ENCODE measurements at regions not wholly inside any gene's neighbourhood (a gene's known extent, or its start where the extent isn't known, plus 50 kb on each side); places are given as distances from the start of the nearest gene placed in this dataset.

- ChIA-PET POLR2A (no interaction called here), CTCF (no interaction called here)
- in situ Hi-C loops (cut with HindIII; ENCODE audit: low pct_unique_long_range_greater_than_20kb, low sequenced_read_pairs) = no loop called here
- no peak for DNase-seq (ENCODE audit: low read depth, low spot score)
- intact Hi-C loops (cut with micrococcal nuclease; ENCODE audit: unreplicated experiment) = no loop called here
- Histone ChIP-seq H3K27me3 (ENCODE audit: control insufficient read depth, insufficient read depth, low read length) (no peaks in the 10 kb centered on the region), H3K9me3 (ENCODE audit: control insufficient read depth, insufficient read depth, low read depth, low read length) (no peaks in the 10 kb centered on the region), H3K27ac (ENCODE audit: low read length) (no peak overlapping the region), H3K36me3 (ENCODE audit: control insufficient read depth, insufficient read depth, low read length) (no peaks in the 10 kb centered on the region), H3K4me1 (ENCODE audit: control insufficient read depth, insufficient read depth, low read length) (no peaks in the 10 kb centered on the region), H3K4me3 (ENCODE audit: low read depth in 2 of 2, low read length in 2 of 2) (no peak overlapping the region)
- ATAC-seq = no peak
- TF ChIP-seq REST (IDR thresholded peaks at IDR 0.05; ENCODE audit: insufficient read depth in 1 of 2, low read depth in 2 of 2, low read length in 1 of 2) = no peak
- no peak for TF ChIP-seq SIN3A (IDR thresholded peaks at IDR 0.05; ENCODE audit: borderline replicate concordance, insufficient read depth, low read depth, low read length)
- TF ChIP-seq POLR2AphosphoS5 (IDR thresholded peaks at IDR 0.05; ENCODE audit: low read depth, low read length) = no peak
- TF ChIP-seq CTCF (IDR thresholded peaks at IDR 0.05) = no peak
- no peak for TF ChIP-seq TCF7L2 (IDR thresholded peaks at IDR 0.05; ENCODE audit: low read depth, low read length)
- BruUV-seq (replicated peaks) = no TSS peak
Observed at GRCh38 chr18:46425511-46425910, 231.5 kb downstream of the LOXHD1 start.

GRCh38 chr18:46426021-46426678 lies 230.9 kb downstream of the LOXHD1 start:
- Histone ChIP-seq H3K27me3 (ENCODE audit: control insufficient read depth, insufficient read depth, low read length) (no peaks in the 10 kb centered on the region), H3K4me1 (ENCODE audit: control insufficient read depth, insufficient read depth, low read length) (no peaks in the 10 kb centered on the region), H3K27ac (ENCODE audit: low read length) (no peak overlapping the region), H3K36me3 (ENCODE audit: control insufficient read depth, insufficient read depth, low read length) (no peaks in the 10 kb centered on the region), H3K9me3 (ENCODE audit: control insufficient read depth, insufficient read depth, low read depth, low read length) (no peaks in the 10 kb centered on the region), H3K4me3 (ENCODE audit: low read depth in 2 of 2, low read length in 2 of 2) (no peak overlapping the region)
- BruUV-seq (replicated peaks) = no TSS peak
- CTCF ChIA-PET = no interaction called here
- no peak for ATAC-seq
- in situ Hi-C loops (cut with HindIII; ENCODE audit: low pct_unique_long_range_greater_than_20kb, low sequenced_read_pairs) = no loop called here
- POLR2A ChIA-PET = no interaction called here
- intact Hi-C loops (cut with micrococcal nuclease; ENCODE audit: unreplicated experiment) = no loop called here
- no peak for DNase-seq (ENCODE audit: low read depth, low spot score)
- TF ChIP-seq CTCF (IDR thresholded peaks at IDR 0.05) = no peak
- no peak for TF ChIP-seq TCF7L2 (IDR thresholded peaks at IDR 0.05; ENCODE audit: low read depth, low read length)
- TF ChIP-seq REST (IDR thresholded peaks at IDR 0.05; ENCODE audit: insufficient read depth in 1 of 2, low read depth in 2 of 2, low read length in 1 of 2) = no peak
- no peak for TF ChIP-seq POLR2AphosphoS5 (IDR thresholded peaks at IDR 0.05; ENCODE audit: low read depth, low read length)
- no peak for TF ChIP-seq SIN3A (IDR thresholded peaks at IDR 0.05; ENCODE audit: borderline replicate concordance, insufficient read depth, low read depth, low read length)

Data from Panc1 (cell line).